NCI-H187 (cell line): ENCODE measurements at regions not wholly inside any gene's neighbourhood (a gene's known extent, or its start where the extent isn't known, plus 50 kb on each side); places are given as distances from the start of the nearest gene placed in this dataset.

Experiments
- DNase-seq, 2 experiments: peaks; one replicate each; lab custom pipeline; 2025; lab: John Stamatoyannopoulos, UW

DNA sequence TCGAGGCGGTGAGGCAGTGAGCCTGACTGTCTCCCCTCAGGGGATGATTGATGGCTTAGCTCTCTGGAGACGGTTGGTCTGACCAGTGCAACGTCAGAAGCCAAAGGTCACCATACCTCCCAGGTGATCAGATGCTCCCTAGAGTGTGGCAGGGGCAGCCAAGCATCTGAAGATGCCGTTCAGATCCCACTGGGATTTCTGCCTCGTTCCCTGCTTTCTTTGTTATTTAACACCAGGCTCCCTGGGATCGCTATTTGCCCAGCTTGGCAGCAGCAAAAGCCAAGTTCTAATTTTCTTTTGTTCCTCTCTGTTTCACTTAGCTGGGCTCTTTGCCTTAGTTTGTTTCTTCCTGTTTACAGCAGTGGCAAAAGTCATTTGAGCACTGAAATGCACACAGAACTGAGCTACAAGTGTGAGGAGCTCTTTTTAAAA is 53.5 kb upstream of the SVIL start:
- DNase-seq = peak in 1 of 2 experiments; percentile 12

DNA sequence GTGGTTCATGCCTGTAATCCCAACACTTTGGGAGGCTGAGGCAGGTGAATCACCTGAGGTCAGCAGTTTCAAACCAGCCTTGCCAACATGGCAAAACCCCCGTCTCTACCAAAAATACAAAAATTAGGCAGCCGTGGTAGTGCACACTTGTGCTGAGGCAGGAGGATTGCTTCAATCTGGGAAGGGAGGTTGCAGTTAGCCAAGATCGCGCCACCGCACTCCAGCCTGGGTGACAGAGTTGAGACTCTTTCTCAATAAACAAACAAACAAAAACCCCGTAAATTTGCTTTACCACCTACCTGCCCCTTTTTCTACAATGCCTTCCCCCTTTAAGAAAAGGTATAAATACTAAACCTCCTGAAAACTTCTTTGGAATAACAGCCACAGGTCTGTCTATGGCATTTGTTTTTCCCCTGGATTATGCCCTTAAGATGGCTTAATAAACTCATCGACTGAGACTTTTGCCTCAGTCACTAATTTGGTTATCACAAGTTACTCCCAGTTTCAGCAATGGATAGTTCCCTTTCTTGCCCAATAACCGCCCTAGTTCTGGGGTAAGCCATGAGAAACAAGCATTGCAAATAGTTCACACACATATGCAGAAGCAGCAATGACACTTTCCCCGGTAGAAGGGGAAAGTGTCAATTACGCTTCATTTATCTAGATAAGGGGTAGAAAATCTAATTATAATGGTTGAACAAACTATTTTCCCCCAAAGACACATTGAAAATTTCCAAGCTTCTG is 52.8 kb upstream of the SVIL start:
- DNase-seq = no peak

- DNase-seq = no peak
Measured at GRCh38 chr10:29685506-29685905, 50.7 kb upstream of the SVIL start.
